HepG2 (cell line): ENCODE measurements at regions not wholly inside any gene's neighbourhood (a gene's known extent, or its start where the extent isn't known, plus 50 kb on each side); places are given as distances from the start of the nearest gene placed in this dataset.

Experiments
- ATAC-seq: fragments of 200-7000 bp; cut with Tn5 transposase; 3 replicates; pipeline ENCODE4 v1.9.1; 2020; ENCODE audit warnings: mild to moderate bottlenecking, moderate library complexity
- BruUV-seq: library from RNA; stranded (reverse); fragments of 400-500 nt; replicated peaks from 2 replicates; lab custom pipeline; 2021; lab: Mats Ljungman, UMichigan
- CTCF ChIA-PET: fragments of 300-600 bp; formaldehyde crosslinking; extraction: SDS; loops from one replicate; lab custom pipeline; 2021; ENCODE audit warnings: low total read pairs, inconsistent platforms, low intra/inter-chr PET ratio; lab: Yijun Ruan, JAX
- POLR2A ChIA-PET: fragments of 350-600 bp; sonication (Branson Sonifier 250); formaldehyde crosslinking; loops from one replicate; lab custom pipeline; 2020; ENCODE audit warnings: antibody characterized with exemption, inconsistent platforms; lab: Yijun Ruan, JAX
- DNase-seq: peaks from one replicate; pipeline ENCODE4 v3.0.0-alpha.2; 2015; ENCODE audit warnings: low spot score
- FAIRE-seq: peaks from 3 replicates; lab custom pipeline; 2011; peaks lifted over from hg19 to GRCh38; lab: Jason Lieb, UNC
- H2AFZ ChIP-seq: one replicate; pipeline ENCODE4 v1.6.1; 2011; ENCODE audit warnings: low read length, inconsistent platforms
- H3K27ac ChIP-seq: fragments of 300-600 bp; 3 replicates; pipeline ENCODE4 v1.8.0; 2011; ENCODE audit warnings: mixed run types, mild to moderate bottlenecking, mixed read lengths, low read length, inconsistent platforms; ENCODE audit not compliant: insufficient read depth; ENCODE audit errors: extremely low read length
- H3K27me3 ChIP-seq, 2 experiments: fragments of 200-600 bp in 1 of 2; 2 replicates in 1 of 2; 3 replicates in 1 of 2; pipeline versions ENCODE4 v1.6.0 to v1.8.0; 2011; ENCODE audit warnings: low read length in 2 of 2, mild to moderate bottlenecking in 2 of 2, moderate library complexity in 2 of 2, inconsistent platforms in 1 of 2; ENCODE audit not compliant: insufficient read depth in 2 of 2, control insufficient read depth in 1 of 2
- H3K36me3 ChIP-seq, 2 experiments: fragments of 200-600 bp in 1 of 2; replicated peaks in 1 of 2; 2 replicates in 1 of 2; 3 replicates in 1 of 2; pipeline versions ENCODE4 v1.5.1 to v1.8.0; 2011; ENCODE audit warnings: low read length in 2 of 2, inconsistent platforms in 1 of 2; ENCODE audit not compliant: insufficient read depth in 2 of 2, control insufficient read depth in 1 of 2
- H3K4me1 ChIP-seq: 2 replicates; pipeline ENCODE4 v1.5.1; 2012; ENCODE audit warnings: low read length, inconsistent platforms; ENCODE audit not compliant: insufficient read depth
- H3K4me2 ChIP-seq: 2 replicates; pipeline ENCODE4 v1.6.0; 2011; ENCODE audit warnings: low read depth, low read length, inconsistent platforms
- H3K4me3 ChIP-seq, 3 experiments: fragments of 200-600 bp in 1 of 3; sonication (generic), shearing (Covaris generic) in 1 of 3; replicated peaks in 1 of 3; 2 replicates each; pipeline ENCODE4 v1.5.1; 2011 to 2016; ENCODE audit warnings: low read length in 3 of 3, inconsistent platforms in 2 of 3, low read depth in 2 of 3, mild to moderate bottlenecking in 2 of 3, control low read depth in 1 of 3, mixed read lengths in 1 of 3; ENCODE audit not compliant: insufficient read depth in 1 of 3
- H3K79me2 ChIP-seq: one replicate; pipeline ENCODE4 v1.6.1; 2011; ENCODE audit warnings: low read length, inconsistent platforms; ENCODE audit not compliant: insufficient read depth
- H3K9ac ChIP-seq: 2 replicates; pipeline ENCODE4 v1.6.0; 2011; ENCODE audit warnings: mild to moderate bottlenecking, low read depth, low read length, inconsistent platforms; ENCODE audit not compliant: insufficient read depth
- H3K9me3 ChIP-seq: 2 replicates; pipeline ENCODE4 v1.5.1; 2012; ENCODE audit warnings: mild to moderate bottlenecking, low read length
- H4K20me1 ChIP-seq: 2 replicates; pipeline ENCODE4 v1.6.0; 2011; ENCODE audit warnings: inconsistent platforms, mild to moderate bottlenecking, low read length, moderate library complexity; ENCODE audit not compliant: insufficient read depth
- GABPB1 ChIP-seq: IDR thresholded peaks from 2 replicates; pipeline ENCODE4 v1.6.1; 2016; ENCODE audit warnings: mild to moderate bottlenecking, missing genetic modification reagents, moderate library complexity, missing compliant biosample characterization
- IKZF1 ChIP-seq: fragments of 450-650 bp; IDR thresholded peaks from 2 replicates; pipeline ENCODE4 v1.7.1; 2016
- ISL2 ChIP-seq: sonication (generic); formaldehyde crosslinking; IDR thresholded peaks from 2 replicates; pipeline ENCODE4 v1.5.0; 2020; ENCODE audit warnings: missing genetic modification reagents
- MXI1 ChIP-seq: IDR thresholded peaks from 3 replicates; pipeline ENCODE4 v1.6.1; 2012; ENCODE audit warnings: low read depth, low read length, inconsistent platforms, borderline replicate concordance
- NPAS2 ChIP-seq: sonication (generic); formaldehyde crosslinking; IDR thresholded peaks from 2 replicates; pipeline ENCODE4 v1.8.0; 2022; ENCODE audit warnings: mild to moderate bottlenecking, missing genetic modification reagents, borderline replicate concordance
- ONECUT2 ChIP-seq: sonication (generic); formaldehyde crosslinking; IDR thresholded peaks from 2 replicates; pipeline ENCODE4 v1.4.0; 2020; ENCODE audit warnings: missing genetic modification reagents
- RFX1 ChIP-seq: fragments of 450-650 bp; IDR thresholded peaks from 2 replicates; pipeline ENCODE4 v1.6.1; 2017
- SOX6 ChIP-seq, 2 experiments: fragments of 450-650 bp in 1 of 2; sonication (generic) in 1 of 2; formaldehyde crosslinking in 1 of 2; IDR thresholded peaks; 2 replicates each; pipeline versions ENCODE4 v1.4.0 to v1.6.1; 2017 to 2020; ENCODE audit warnings: antibody characterized with exemption in 1 of 2, mild to moderate bottlenecking in 1 of 2, missing genetic modification reagents in 1 of 2
- SP5 ChIP-seq: IDR thresholded peaks from 2 replicates; pipeline ENCODE4 v1.6.1; 2016; ENCODE audit warnings: low read depth, borderline replicate concordance
- TOPORS ChIP-seq: sonication (generic); formaldehyde crosslinking; IDR thresholded peaks from 2 replicates; pipeline ENCODE4 v1.8.0; 2023; ENCODE audit warnings: mild to moderate bottlenecking, missing genetic modification reagents
- ZBTB38 ChIP-seq: sonication (generic); formaldehyde crosslinking; IDR thresholded peaks from 2 replicates; pipeline ENCODE4 v1.5.1; 2020; ENCODE audit warnings: mild to moderate bottlenecking, missing genetic modification reagents
- ZC3H4 ChIP-seq: sonication (generic); formaldehyde crosslinking; IDR thresholded peaks from 2 replicates; pipeline ENCODE4 v1.4.0; 2020; ENCODE audit warnings: missing genetic modification reagents, borderline replicate concordance
- ZFYVE20 ChIP-seq: sonication (generic); formaldehyde crosslinking; IDR thresholded peaks from 2 replicates; pipeline ENCODE4 v1.8.0; 2023; ENCODE audit warnings: low read depth, mild to moderate bottlenecking, moderate library complexity, missing genetic modification reagents, borderline replicate concordance
- ZNF44 ChIP-seq: sonication (generic); formaldehyde crosslinking; IDR thresholded peaks from 2 replicates; pipeline ENCODE4 v1.5.1; 2020; ENCODE audit warnings: mild to moderate bottlenecking, missing genetic modification reagents
- ZNF747 ChIP-seq: sonication (generic); formaldehyde crosslinking; IDR thresholded peaks from 2 replicates; pipeline ENCODE4 v1.8.1; 2023; ENCODE audit warnings: missing genetic modification reagents, mild to moderate bottlenecking, borderline replicate concordance
- WGBS: methylation state at CpG from one replicate; pipeline ENCODE4 v1.1.6; 2017; ENCODE audit warnings: low lambda C conversion rate; 5-methylcytosine and 5-hydroxymethylcytosine counted together
- in situ Hi-C: cut with HindIII; loops from 2 replicates; pipeline ENCODE4 v1.10.0; 2017; ENCODE audit warnings: low pct_unique_long_range_greater_than_20kb; ENCODE audit not compliant: extremely low pct_ligation_motif_present
- intact Hi-C: fragments of 100-400 bp; cut with micrococcal nuclease; formaldehyde crosslinking; loops from one replicate; pipeline ENCODE4 v1.10.0; 2022; ENCODE audit not compliant: unreplicated experiment
- TF ChIP-seq, protein P1 (sequence below): sonication (generic); formaldehyde crosslinking; IDR thresholded peaks from 2 replicates; pipeline ENCODE4 v1.8.0; 2022; ENCODE audit warnings: mild to moderate bottlenecking, missing genetic modification reagents, borderline replicate concordance
- TF ChIP-seq, protein P2 (sequence below): sonication (generic); formaldehyde crosslinking; conservative IDR thresholded peaks from 2 replicates; pipeline ENCODE4 v1.8.1; 2023; ENCODE audit warnings: missing genetic modification reagents
- TF ChIP-seq, protein P3 (sequence below): sonication (generic); formaldehyde crosslinking; IDR thresholded peaks from 2 replicates; pipeline ENCODE4 v1.5.0; 2020; ENCODE audit warnings: missing genetic modification reagents
- TF ChIP-seq, protein P4 (sequence below): sonication (generic); formaldehyde crosslinking; IDR thresholded peaks from 2 replicates; pipeline ENCODE4 v1.4.0; 2020; ENCODE audit warnings: mild to moderate bottlenecking, missing genetic modification reagents

DNA sequence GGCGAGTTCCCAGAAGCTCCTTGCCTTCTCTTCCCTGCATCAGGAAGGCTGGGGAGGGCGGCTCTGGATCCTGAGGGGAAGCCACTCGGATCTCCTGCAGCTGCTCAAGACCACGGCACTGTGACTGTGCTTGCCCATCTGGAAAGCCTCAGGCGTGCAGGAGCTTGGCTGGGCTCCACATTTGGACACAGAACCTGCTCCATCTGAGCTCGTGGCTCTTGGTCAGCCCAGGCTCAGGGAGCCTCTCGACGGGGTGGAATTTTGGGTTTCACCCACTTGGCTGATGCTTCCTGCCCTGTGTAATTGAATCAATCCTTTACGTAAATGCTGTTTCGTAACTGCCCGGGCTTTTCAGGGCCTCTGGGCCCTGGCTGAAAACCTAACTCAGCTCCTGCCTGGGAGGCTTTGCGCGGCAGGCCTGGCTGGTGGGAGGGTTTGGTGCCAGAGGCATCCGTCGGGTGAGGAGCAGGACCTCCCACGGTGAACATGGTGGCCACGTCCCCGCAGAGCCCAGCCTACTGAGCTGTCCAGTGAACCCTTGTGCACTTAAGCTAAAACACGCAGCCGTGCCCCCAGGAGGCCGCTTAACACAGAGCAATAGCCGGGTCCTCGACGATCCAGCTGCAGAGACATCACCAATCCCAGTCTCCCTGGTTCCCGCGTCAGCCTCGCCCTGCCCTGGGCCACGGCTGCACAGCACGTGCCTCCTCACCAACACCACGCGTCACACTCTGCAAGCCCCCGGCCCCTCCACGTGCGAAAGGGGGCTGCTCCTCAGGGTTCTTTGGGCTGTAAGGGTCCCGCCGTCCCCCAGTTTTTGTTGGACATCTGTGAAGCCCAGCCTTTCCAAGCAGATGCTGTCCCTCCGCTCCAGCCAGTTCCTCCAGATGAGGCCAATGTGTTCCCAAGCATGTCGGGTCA lies 241.0 kb downstream of the DLL1 start:
- no peak; the same call in 2 of the 3 replicates for ATAC-seq
- ChIA-PET CTCF (no interaction called here), POLR2A (no interaction called here)
- Histone ChIP-seq H3K36me3 (no peaks in the 10 kb centered on the region), H3K79me2 (no peaks in the 10 kb centered on the region), H2AFZ (no peak overlapping the region), H3K4me1 (no peaks in the 10 kb centered on the region), H3K9ac (no peak overlapping the region), H3K4me2 (no peak overlapping the region), H3K27me3 (peaks cover 18 to 71% of the 10 kb centered on the region in 2 experiments), H3K9me3 (no peaks in the 10 kb centered on the region), H3K27ac (no peak overlapping the region), H4K20me1 (no peaks in the 10 kb centered on the region)
- 48% methylated on average over 24 of the region's 38 CpGs for WGBS
- intact Hi-C loops = no loop called here
- FAIRE-seq = no peak
- TF ChIP-seq GABPB1 (CRISPR knock-in tag) (no peak), ZNF44 (CRISPR knock-in tag) (no peak), ZFYVE20 (CRISPR knock-in tag) (no peak), IKZF1 (no peak), MXI1 (no peak), SP5 (CRISPR knock-in tag) (no peak), NPAS2 (CRISPR knock-in tag) (no peak), RFX1 (no peak), ZBTB38 (CRISPR knock-in tag) (no peak), ZC3H4 (CRISPR knock-in tag) (no peak), ONECUT2 (CRISPR knock-in tag) (no peak), SOX6 (IDR thresholded peaks at IDR 0.05) (no peak), SOX6 (CRISPR knock-in tag; IDR thresholded peaks at IDR 0.05) (no peak), ZNF747 (no peak), TOPORS (CRISPR knock-in tag) (no peak), ISL2 (no peak)
- TF ChIP-seq, protein P1, sequence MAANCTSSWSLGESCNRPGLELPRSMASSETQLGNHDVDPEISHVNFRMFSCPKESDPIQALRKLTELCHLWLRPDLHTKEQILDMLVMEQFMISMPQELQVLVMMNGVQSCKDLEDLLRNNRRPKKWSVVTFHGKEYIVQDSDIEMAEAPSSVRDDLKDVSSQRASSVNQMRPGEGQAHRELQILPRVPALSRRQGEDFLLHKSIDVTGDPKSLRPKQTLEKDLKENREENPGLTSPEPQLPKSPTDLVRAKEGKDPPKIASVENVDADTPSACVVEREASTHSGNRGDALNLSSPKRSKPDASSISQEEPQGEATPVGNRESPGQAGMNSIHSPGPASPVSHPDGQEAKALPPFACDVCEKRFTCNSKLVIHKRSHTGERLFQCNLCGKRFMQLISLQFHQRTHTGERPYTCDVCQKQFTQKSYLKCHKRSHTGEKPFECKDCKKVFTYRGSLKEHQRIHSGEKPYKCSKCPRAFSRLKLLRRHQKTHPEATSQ (CRISPR knock-in tag) = no peak
- TF ChIP-seq, protein P2, sequence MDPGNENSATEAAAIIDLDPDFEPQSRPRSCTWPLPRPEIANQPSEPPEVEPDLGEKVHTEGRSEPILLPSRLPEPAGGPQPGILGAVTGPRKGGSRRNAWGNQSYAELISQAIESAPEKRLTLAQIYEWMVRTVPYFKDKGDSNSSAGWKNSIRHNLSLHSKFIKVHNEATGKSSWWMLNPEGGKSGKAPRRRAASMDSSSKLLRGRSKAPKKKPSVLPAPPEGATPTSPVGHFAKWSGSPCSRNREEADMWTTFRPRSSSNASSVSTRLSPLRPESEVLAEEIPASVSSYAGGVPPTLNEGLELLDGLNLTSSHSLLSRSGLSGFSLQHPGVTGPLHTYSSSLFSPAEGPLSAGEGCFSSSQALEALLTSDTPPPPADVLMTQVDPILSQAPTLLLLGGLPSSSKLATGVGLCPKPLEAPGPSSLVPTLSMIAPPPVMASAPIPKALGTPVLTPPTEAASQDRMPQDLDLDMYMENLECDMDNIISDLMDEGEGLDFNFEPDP = no peak
- TF ChIP-seq, protein P3, sequence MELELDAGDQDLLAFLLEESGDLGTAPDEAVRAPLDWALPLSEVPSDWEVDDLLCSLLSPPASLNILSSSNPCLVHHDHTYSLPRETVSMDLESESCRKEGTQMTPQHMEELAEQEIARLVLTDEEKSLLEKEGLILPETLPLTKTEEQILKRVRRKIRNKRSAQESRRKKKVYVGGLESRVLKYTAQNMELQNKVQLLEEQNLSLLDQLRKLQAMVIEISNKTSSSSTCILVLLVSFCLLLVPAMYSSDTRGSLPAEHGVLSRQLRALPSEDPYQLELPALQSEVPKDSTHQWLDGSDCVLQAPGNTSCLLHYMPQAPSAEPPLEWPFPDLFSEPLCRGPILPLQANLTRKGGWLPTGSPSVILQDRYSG (CRISPR knock-in tag) = no peak
- TF ChIP-seq, protein P4, sequence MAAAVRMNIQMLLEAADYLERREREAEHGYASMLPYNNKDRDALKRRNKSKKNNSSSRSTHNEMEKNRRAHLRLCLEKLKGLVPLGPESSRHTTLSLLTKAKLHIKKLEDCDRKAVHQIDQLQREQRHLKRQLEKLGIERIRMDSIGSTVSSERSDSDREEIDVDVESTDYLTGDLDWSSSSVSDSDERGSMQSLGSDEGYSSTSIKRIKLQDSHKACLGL (CRISPR knock-in tag) = no peak
- TF ChIP-seq, all 625 proteins: peak for 0
- BruUV-seq = no TSS peak
- in situ Hi-C loops = no loop called here
- DNase-seq = no peak
- H3K4me3 ChIP-seq = no peak overlapping the region
